ENCODE measurements at regions not wholly inside any gene's neighbourhood (a gene's known extent, or its start where the extent isn't known, plus 50 kb on each side); places are given as distances from the start of the nearest gene placed in this dataset.

DNA sequence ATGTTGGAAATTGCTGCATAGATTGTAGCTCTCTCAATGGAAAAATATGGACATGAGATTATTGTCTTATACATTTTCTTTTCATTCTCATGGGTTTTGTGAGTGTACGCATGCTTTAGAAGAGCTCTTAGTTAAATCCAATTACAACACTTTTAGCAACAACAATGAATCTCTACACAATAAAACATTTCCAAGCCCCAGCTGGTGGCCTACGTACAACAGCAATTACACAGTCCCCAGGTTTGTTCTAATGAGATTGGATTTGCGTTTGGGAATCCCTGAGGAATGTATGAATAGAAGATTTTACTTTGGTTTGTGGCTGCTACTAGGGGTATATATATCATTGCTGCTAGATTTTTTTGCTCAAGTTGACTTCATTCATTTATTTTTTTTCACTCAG is 98.6 kb downstream of the FHDC1 start:
- no peak for DNase-seq

DNA sequence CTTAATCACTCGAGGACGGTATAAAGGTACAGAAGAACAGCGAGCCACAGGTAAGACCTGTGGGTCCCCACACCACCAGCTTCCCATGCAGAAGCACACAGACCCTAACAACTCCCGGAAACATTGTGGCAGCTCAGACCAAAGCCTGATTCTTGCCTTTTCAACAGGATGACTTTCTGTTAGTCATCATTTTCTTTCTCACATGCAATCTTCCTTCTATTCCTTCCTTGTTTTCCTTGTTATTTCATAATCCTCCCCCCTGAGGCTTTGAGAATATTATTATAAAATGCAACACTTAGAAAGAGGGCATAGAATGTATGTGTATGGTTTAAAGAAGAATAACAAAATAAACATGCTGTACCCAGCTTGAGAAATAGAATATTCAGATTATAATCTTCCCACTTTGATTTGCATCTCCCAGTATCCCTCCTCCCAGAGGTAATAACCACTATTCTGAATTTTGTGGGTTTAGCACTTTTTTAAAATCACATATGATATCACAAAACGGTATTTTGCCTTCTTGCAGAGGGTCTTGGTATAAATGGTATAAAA is 100.9 kb downstream of the FHDC1 start:
- no peak for DNase-seq

- no peak for DNase-seq
These were observed 102.6 kb downstream of the FHDC1 start for GRCh38 chr4:153038623-153039311.

- DNase-seq: no peak
These were observed 103.5 kb downstream of the FHDC1 start for GRCh38 chr4:153039542-153040185.

DNA sequence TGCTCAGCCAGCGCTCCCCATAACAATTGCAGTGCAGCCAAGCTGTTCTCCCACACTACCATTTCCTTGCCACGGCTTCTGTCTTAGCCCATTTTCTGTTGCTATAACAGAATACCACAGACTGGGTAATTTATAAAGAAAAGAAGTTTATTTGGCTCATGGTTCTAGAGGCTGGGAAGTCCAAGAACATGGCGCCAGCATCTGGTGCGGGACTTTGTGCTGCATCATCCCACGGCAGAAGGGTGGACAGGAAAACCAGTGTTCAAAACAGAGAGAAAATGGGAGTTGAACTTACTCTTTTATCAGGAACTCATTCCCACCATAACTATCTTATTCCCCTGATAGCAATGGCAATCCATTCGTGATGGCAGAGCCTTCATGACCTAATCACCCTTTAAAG is 104.6 kb downstream of the FHDC1 start:
- DNase-seq: no peak

DNA sequence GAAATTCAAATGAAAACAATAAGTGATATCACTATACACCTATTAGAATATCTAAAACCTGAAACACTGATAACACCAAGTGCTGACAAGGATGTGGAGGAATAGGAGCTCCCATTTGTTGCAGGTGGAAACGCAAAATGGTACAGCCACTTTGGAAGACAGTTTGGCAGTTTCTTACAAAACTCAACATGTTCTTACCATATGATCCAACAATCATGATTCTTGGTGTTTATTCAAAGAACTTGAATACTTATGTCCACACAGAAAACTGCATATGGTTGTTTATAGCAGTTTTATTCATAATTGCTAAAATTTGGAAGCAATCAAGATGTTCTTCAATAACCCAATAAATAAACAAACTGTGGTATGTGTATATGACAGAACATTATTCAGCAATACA is 107.9 kb downstream of the FHDC1 start:
- no peak for DNase-seq

GRCh38 chr4:153045111-153045982 is 109.2 kb downstream of the FHDC1 start:
- no peak for DNase-seq

DNA sequence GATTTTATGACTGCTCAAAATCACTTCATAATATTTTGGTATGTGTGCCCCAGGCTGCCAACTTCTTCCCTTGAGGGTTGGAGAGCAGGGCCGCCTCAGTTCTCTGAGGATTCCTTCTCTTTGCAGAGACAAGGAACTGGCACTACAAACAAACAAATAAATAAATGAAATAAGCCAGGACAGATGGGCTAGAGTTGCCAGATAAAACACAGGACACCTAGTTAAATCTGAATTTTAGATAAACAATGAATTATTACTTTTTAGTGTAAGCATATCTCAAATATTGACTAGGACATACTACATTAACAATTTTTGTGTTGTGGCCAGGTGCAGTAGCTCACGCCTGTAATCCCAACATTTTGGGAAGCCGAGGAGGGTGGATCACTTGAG is 122.5 kb downstream of the FHDC1 start:
- no peak for DNase-seq

- DNase-seq: peak; percentile 38
These were observed 124.1 kb downstream of the FHDC1 start for GRCh38 chr4:153060196-153060595.

DNA sequence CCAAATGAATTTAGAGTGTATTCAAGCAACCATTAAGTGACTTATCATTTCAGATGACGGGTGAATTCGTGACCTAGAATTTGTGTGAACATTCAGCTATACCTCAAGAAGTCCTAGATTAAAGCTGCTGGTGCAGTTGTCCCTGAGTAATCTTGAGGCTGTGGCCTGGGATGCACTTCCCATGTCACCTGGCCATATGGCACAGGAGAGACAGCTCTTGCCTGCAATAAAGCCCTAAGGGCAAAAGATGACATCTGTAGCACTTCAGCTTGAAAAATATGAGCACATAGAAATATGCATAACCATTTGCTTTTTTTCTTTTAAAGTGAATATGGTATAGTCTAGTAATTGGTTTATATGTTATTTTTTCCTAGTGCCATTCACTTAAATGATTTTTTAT is 125.8 kb downstream of the FHDC1 start:
- DNase-seq: no peak

DNA sequence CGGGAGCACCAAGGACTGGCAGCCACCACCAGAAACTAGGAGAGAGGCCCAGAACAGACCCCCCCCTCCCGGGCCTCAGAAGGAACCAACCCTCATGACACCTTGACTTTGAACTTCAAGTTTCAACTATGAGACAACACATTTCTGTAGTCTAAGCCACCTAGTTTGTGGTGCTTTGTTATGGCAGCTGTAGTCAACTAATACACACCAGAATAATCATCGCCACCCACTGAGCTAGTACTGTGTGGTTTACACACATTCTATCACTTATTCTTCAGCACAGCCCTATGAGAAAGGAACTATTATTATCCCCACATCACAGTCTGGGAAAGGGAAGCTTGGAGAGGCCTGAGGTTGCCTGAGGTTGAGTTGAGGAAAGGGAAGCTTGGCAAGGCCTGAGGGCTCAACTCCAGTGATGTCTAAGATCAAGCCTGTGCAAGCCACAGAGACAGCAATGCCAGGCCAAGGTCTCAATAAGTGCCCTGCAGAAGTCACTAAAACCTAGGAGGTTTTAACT is 126.6 kb downstream of the FHDC1 start:
- DNase-seq: no peak

GRCh38 chr4:153063490-153063889 is 127.4 kb downstream of the FHDC1 start:
- DNase-seq: no peak

GRCh38 chr4:153064571-153064970 is 128.4 kb downstream of the FHDC1 start:
- no peak for DNase-seq

- no peak for DNase-seq
These were observed 129.2 kb downstream of the FHDC1 start for GRCh38 chr4:153065276-153065675.

DNA sequence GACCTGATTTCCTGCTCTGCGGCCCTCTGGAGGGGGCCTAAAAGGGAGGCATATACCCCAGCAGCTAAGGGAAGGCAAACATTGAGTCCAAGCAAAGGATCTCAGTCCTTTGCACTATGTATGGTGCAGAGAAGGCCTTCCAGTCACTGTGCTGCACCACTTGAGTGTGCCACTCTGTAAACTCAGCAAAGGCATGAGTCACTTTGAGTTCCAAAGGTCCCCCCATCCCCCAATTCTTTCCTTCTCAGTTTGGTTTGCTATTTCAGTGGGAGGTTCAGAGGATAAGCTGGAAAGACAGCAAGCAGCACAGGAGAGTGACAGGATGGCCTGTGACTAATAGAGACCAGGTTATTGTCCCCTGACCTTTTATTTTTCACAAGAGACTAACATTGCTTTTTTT is 131.3 kb downstream of the FHDC1 start:
- no peak for DNase-seq

DNA sequence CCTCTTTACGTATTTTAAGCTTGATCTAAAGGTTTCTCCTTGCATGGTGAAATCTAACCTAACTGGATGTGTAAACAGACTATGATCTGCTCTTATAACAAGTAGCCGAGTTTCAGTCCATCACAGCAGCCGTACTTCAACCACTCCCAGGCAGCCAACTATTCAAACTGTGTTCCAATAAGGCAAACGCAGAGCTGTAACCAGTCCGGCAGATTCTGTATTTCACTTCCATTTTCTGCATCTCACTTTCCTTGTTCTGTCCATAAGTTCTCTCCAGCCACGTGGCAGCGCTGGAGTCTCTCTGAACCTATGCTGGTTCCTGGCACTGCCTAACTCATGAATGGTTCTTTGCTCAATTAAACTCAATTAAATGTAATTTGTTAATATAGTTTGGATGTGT is 132.6 kb downstream of the FHDC1 start:
- DNase-seq: no peak

GRCh38 chr4:153071958-153072598 is 132.2 kb upstream of the TRIM2 start:
- DNase-seq: no peak

DNA sequence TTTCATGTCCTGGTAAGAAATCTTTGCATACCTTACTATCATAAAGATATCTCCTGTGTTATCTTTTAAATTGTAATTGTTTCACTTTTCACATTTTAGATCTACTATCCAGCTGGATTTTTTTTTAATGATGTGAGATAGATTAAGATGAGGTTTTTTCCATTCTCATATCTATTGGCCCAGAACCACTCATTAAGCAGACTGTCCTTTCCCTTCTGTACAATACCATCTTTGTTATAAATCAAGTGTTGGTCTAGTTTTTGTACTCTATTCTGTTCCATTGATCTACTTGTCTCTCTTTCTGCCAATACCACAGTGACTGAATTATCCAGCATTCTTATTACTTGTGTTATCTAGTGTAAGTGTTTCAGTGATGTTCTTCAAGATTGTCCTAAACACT is 131.6 kb upstream of the TRIM2 start:
- DNase-seq: no peak

DNA sequence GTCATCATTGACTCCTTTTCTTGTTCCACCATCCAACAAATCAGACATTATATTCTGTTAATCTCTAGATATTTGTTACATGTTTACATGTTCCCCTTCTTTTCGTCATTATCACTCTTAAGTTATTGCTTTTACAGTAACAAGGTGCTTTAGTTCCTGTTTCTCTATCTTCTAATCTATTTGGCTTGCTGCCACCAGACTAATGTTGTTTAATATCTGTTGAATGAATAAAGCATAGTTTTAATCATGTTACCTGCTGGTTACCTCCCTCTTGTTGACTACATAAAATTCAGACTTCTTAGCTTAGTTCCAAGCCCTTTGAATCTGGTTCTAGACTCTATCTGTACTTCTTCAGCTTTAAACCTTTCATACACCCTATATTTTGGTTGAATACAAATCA is 129.8 kb upstream of the TRIM2 start:
- no peak for DNase-seq

GRCh38 chr4:153074936-153075630 is 129.2 kb upstream of the TRIM2 start:
- DNase-seq: no peak

DNA sequence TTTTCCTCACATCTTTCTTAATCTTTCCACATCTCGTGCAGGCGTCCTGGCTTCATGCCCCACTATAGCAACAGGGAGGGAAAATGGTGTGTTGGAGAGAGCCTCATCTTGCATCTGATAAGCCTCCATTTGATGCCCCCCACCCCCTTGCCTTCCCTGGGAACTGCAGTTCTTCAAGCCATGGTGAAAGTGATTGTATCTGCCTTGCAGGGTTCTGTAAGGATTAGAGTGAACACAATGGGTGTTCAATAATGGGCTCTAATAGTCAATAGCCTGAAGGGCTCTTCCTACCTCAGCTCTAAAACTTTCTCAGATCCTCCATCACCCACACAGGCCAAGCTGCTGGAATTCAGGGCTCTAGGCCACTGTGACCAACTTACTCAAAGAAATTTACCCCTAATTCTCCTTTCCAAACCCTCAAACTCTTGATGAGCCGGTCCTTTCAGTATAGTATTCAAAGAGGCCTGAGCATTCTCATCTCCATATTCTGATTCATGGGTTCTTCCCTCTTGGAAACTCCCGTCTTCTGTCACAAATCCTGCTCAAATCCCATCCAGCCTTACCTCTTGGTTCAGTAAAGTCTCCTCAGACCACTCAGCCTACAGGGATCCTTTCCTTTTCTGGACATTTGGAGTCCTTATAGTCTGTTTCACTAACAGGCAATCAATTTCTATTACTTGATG is 128.3 kb upstream of the TRIM2 start:
- DNase-seq: no peak

GRCh38 chr4:153076861-153077260 is 127.4 kb upstream of the TRIM2 start:
- DNase-seq: no peak

Measured in DMS 273 treated with DMSO at 0.1 percent for 48 hours (cell line).